LNCaP clone FGC (cell line): ENCODE measurements at regions not wholly inside any gene's neighbourhood (a gene's known extent, or its start where the extent isn't known, plus 50 kb on each side); places are given as distances from the start of the nearest gene placed in this dataset.

Experiments
- DNase-seq: peaks from one replicate; pipeline ENCODE4 v3.0.0-alpha.2; 2011; ENCODE audit warnings: low read depth
- H3K4me3 ChIP-seq: 2 replicates; pipeline ENCODE4 v1.5.1; 2011; ENCODE audit warnings: mild to moderate bottlenecking, low read depth, low read length, control low read depth
- TF ChIP-seq, protein P1 (sequence below): IDR thresholded peaks from 2 replicates; pipeline ENCODE4 v1.5.1; 2012; ENCODE audit warnings: mild to moderate bottlenecking; ENCODE audit not compliant: control insufficient read depth, insufficient read depth; ENCODE audit errors: extremely low read depth

GRCh38 chr4:93960916-93961315 is 132.4 kb downstream of the ATOH1 start:
- TF ChIP-seq, protein P1, sequence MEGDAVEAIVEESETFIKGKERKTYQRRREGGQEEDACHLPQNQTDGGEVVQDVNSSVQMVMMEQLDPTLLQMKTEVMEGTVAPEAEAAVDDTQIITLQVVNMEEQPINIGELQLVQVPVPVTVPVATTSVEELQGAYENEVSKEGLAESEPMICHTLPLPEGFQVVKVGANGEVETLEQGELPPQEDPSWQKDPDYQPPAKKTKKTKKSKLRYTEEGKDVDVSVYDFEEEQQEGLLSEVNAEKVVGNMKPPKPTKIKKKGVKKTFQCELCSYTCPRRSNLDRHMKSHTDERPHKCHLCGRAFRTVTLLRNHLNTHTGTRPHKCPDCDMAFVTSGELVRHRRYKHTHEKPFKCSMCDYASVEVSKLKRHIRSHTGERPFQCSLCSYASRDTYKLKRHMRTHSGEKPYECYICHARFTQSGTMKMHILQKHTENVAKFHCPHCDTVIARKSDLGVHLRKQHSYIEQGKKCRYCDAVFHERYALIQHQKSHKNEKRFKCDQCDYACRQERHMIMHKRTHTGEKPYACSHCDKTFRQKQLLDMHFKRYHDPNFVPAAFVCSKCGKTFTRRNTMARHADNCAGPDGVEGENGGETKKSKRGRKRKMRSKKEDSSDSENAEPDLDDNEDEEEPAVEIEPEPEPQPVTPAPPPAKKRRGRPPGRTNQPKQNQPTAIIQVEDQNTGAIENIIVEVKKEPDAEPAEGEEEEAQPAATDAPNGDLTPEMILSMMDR = no peak
- DNase-seq = no peak
- H3K4me3 ChIP-seq = no peak overlapping the region

GRCh38 chr4:93981594-93981993 is 153.0 kb downstream of the ATOH1 start:
- no peak for DNase-seq
- TF ChIP-seq, protein P1 = no peak
- H3K4me3 ChIP-seq = no peak overlapping the region

GRCh38 chr4:93982255-93982654 is 153.7 kb downstream of the ATOH1 start:
- TF ChIP-seq, protein P1 = no peak
- H3K4me3 ChIP-seq = no peak overlapping the region
- DNase-seq = no peak

DNA sequence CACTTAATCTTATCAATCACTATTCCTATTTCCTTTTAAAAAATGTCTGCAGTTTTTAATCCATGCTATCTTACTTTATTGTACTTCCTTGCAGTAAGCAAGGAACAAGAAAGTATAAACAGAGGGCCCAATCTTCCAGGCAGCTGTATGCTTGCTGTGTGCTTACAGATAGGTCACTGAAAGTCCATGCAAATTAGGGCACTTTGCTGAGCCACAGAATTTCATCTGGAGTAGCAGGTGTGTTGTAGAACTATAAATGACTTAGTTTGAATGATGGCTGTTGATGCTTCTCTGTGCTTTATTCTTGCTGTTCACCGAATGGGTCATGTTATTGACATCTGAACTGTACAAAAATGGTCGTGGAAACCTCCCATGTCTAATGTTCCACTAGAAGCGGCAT is 154.6 kb downstream of the ATOH1 start:
- no peak for DNase-seq
- H3K4me3 ChIP-seq = no peak overlapping the region
- TF ChIP-seq, protein P1 = no peak

DNA sequence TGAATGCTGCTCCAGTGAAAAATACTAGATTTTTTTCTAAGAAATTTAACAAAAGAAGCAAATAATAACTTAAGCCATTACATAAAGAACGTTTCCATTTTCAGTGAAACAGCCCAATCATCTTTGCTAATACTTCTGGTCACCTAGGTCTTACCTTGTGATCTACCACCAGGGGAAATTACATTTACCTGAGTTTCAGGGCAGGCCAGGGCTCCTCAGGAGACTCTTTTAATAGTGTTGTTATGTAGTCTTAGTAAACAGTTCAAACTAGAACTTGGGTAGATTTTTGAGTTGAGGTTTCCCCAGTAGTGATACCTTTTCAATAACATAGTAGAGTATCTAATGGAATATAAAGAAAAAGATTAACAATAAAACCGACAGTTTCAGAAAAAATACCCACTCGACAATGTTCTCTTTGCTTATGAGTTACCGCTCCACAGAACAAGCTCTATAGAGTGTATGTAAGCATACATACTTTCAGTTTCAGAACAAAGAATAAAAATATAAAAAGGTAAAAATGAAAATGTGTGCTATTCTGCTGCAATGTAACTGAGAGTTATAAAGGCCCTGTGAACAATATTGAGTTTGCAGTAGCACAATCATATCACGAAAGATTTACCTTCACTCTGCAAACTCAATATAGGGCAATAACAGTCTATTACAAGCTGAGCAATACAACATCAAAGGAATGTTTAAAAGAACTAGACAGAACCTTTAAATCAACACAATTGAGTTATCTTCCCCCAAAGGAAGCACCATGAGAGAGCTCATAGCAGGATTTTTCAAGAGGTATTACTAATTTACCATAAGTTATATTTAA is 165.8 kb downstream of the ATOH1 start:
- no peak overlapping the region for H3K4me3 ChIP-seq
- DNase-seq = no peak
- TF ChIP-seq, protein P1 = no peak

GRCh38 chr4:93996895-93997294 is 168.3 kb downstream of the ATOH1 start:
- TF ChIP-seq, protein P1 = no peak
- DNase-seq = no peak
- no peak overlapping the region for H3K4me3 ChIP-seq

DNA sequence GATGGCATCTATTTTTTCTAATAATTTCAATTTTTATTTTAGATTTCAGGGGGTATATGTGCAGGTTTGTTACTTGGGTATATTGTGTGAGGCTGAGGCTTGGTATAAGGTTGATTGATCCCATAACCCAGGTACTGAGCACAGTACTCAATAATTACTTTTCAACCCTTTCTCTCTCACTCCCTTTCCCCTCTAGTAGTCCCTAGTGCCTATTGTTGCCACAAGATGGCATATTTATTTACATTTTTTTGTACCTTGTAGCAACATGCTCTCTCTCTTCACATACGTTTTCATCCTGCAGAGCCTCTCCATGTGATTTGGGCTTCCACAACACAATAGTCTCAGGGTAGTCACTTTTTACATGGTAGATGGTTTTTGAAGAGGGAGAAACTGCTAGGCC is 172.0 kb downstream of the ATOH1 start:
- TF ChIP-seq, protein P1 = peak; percentile 33; the same call in 1 of the 2 replicates
- H3K4me3 ChIP-seq = no peak overlapping the region
- no peak for DNase-seq
